OCI-LY3 (cell line): ENCODE measurements at regions not wholly inside any gene's neighbourhood (a gene's known extent, or its start where the extent isn't known, plus 50 kb on each side); places are given as distances from the start of the nearest gene placed in this dataset.

Experiments used
- H2AFZ ChIP-seq: fragments of 200-600, 300-600 bp; shearing (Covaris generic); 2 replicates; pipeline ENCODE4 v1.6.0; 2014; ENCODE audit warnings: antibody characterized with exemption, low read depth, low read length
- H3K27ac ChIP-seq: fragments of 200-600, 300-600 bp; sonication (generic); 2 replicates; pipeline ENCODE4 v1.5.1; 2014; ENCODE audit warnings: mild to moderate bottlenecking, low read length, moderate library complexity, mixed read lengths
- H3K27me3 ChIP-seq: fragments of 200-600, 300-600 bp; sonication (generic); 2 replicates; pipeline ENCODE4 v1.6.1; 2014; ENCODE audit warnings: low read depth, low read length, mixed read lengths
- H3K36me3 ChIP-seq: fragments of 200-600, 300-600 bp; sonication (generic); replicated peaks from 2 replicates; pipeline ENCODE3; 2014; ENCODE audit warnings: low read depth, low read length, mixed read lengths
- H3K4me1 ChIP-seq: fragments of 300-600, 200-600 bp; sonication (generic); 2 replicates; pipeline ENCODE4 v1.6.1; 2014; ENCODE audit warnings: low read length, mixed read lengths
- H3K4me2 ChIP-seq: fragments of 200-600, 300-600 bp; sonication (generic); 2 replicates; pipeline ENCODE4 v1.6.1; 2014; ENCODE audit warnings: low read length, mixed read lengths
- H3K4me3 ChIP-seq: fragments of 300-600, 200-600 bp; sonication (generic); 2 replicates; pipeline ENCODE4 v1.5.1; 2014; ENCODE audit warnings: antibody characterized with exemption, mild to moderate bottlenecking, low read length, moderate library complexity
- H3K79me2 ChIP-seq: fragments of 300-600, 200-600 bp; shearing (Covaris generic); 2 replicates; pipeline ENCODE4 v1.6.1; 2014; ENCODE audit warnings: mild to moderate bottlenecking, low read length, mixed read lengths
- H3K9ac ChIP-seq: fragments of 300-600, 200-600 bp; shearing (Covaris generic); 2 replicates; pipeline ENCODE4 v1.6.0; 2014; ENCODE audit warnings: mild to moderate bottlenecking, low read length, moderate library complexity
- H3K9me3 ChIP-seq: fragments of 200-600, 300-600 bp; shearing (Covaris generic); 2 replicates; pipeline ENCODE4 v1.6.1; 2014; ENCODE audit warnings: low read length, mixed read lengths; ENCODE audit not compliant: insufficient read depth
- H4K20me1 ChIP-seq: fragments of 200-600, 300-600 bp; sonication (generic); 2 replicates; pipeline ENCODE4 v1.6.1; 2016; ENCODE audit warnings: low read length, mixed read lengths; ENCODE audit not compliant: insufficient read depth
- EZH2phosphoT487 ChIP-seq: fragments of 200-600 bp; shearing (Covaris generic); IDR thresholded peaks from 2 replicates; pipeline ENCODE4 v1.6.1; 2018; ENCODE audit warnings: antibody characterized with exemption, mixed run types, low read depth
- TF ChIP-seq, protein P1 (sequence below): fragments of 200-600, 300-600 bp; sonication (generic); IDR thresholded peaks from 2 replicates; pipeline ENCODE4 v1.5.1; 2014; ENCODE audit warnings: antibody characterized with exemption, low read length, low read depth

DNA sequence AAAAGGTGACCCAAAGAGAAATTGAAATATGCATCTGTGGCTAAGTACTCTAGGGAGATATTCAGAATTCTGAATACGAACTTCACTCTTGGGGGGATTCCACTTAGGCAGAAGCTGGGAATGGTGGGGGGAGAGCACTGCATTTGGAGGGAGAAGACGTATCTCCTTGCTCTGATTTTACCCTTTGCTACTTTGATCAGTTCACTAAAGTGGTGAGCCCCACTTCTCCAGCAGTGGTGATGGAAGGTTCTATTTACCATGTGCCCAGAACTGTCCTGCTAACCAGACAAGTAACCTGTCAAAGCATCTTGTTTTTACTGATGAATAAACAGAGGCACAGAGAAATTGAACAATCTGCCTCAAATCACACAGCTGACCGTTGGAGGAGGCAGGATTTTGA is 483.4 kb downstream of the SIPA1L2 start:
- no peaks in the 10 kb centered on the region for H4K20me1 ChIP-seq
- no peak overlapping the region for H3K4me2 ChIP-seq
- no peak overlapping the region for H3K27ac ChIP-seq
- peaks cover 10% of the 10 kb centered on the region; the same call in 1 of the 2 replicates for H3K27me3 ChIP-seq
- no peak overlapping the region for H3K4me3 ChIP-seq
- H2AFZ ChIP-seq: no peak overlapping the region
- TF ChIP-seq EZH2phosphoT487: no peak
- TF ChIP-seq, protein P1, sequence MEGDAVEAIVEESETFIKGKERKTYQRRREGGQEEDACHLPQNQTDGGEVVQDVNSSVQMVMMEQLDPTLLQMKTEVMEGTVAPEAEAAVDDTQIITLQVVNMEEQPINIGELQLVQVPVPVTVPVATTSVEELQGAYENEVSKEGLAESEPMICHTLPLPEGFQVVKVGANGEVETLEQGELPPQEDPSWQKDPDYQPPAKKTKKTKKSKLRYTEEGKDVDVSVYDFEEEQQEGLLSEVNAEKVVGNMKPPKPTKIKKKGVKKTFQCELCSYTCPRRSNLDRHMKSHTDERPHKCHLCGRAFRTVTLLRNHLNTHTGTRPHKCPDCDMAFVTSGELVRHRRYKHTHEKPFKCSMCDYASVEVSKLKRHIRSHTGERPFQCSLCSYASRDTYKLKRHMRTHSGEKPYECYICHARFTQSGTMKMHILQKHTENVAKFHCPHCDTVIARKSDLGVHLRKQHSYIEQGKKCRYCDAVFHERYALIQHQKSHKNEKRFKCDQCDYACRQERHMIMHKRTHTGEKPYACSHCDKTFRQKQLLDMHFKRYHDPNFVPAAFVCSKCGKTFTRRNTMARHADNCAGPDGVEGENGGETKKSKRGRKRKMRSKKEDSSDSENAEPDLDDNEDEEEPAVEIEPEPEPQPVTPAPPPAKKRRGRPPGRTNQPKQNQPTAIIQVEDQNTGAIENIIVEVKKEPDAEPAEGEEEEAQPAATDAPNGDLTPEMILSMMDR: no peak
- H3K4me1 ChIP-seq: no peaks in the 10 kb centered on the region
- no peaks in the 10 kb centered on the region for H3K79me2 ChIP-seq
- H3K9me3 ChIP-seq: no peaks in the 10 kb centered on the region
- H3K36me3 ChIP-seq: no peaks in the 10 kb centered on the region
- no peak overlapping the region for H3K9ac ChIP-seq

DNA sequence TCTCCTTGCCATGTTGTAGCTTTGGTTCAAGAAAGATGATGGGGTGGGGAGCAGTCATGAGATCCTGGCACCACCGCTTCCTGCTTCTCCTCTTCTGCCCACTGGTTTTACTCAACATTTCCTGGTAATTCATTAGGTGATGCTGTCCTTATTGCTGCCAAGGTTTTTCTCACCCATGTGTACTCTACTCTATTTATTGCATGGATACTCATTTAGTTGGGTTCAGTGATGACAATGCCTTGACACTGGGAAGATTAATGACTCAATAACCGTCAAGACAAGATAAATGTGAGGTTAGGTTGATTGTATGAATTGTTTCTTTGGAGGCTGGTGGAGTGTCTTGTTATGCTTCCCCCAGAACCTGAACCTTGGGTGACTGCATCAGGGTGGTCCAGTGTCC is 484.2 kb downstream of the SIPA1L2 start:
- Histone ChIP-seq H3K79me2 (no peaks in the 10 kb centered on the region), H3K27me3 (peaks cover 10% of the 10 kb centered on the region; the same call in 1 of the 2 replicates), H3K9me3 (no peaks in the 10 kb centered on the region; the same call in 1 of the 2 replicates), H3K4me1 (no peaks in the 10 kb centered on the region), H4K20me1 (no peaks in the 10 kb centered on the region), H3K36me3 (no peaks in the 10 kb centered on the region), H3K9ac (no peak overlapping the region), H3K4me3 (no peak overlapping the region), H3K27ac (no peak overlapping the region), H3K4me2 (no peak overlapping the region), H2AFZ (no peak overlapping the region)
- TF ChIP-seq EZH2phosphoT487: no peak
- TF ChIP-seq, protein P1: no peak

DNA sequence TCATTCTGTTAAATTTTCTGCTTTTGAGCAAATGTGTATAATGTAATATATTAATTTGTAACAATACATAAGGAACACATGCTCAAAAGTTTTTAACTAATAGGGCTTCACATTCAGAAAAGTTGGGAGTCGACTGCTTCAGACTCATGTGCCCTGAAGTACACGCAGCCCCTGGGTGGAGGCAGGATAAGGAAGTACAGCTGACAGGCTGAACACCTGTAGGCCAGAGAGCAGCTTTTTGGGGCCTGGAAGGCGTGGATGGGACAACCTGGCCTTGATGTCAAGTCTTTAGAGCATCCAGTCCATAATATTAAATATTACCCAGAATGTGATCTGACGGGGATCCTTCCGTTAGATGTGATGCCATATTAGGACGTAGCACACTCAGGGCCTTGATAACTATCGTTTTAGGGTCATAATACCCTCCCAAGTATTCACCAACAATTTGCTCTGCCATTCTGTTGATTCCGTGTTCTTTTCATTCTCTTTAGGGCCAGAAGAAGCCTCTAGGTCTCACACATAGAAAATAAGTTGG is 485.2 kb downstream of the SIPA1L2 start:
- Histone ChIP-seq H3K4me2 (no peak overlapping the region), H3K27me3 (peaks cover 10% of the 10 kb centered on the region; the same call in 1 of the 2 replicates), H3K36me3 (no peaks in the 10 kb centered on the region), H3K27ac (no peak overlapping the region), H3K79me2 (no peaks in the 10 kb centered on the region), H3K9ac (no peak overlapping the region), H3K4me1 (no peaks in the 10 kb centered on the region), H3K9me3 (peaks cover 6% of the 10 kb centered on the region; the same call in 1 of the 2 replicates), H3K4me3 (no peak overlapping the region), H2AFZ (no peak overlapping the region), H4K20me1 (no peaks in the 10 kb centered on the region)
- TF ChIP-seq, protein P1: no peak
- no peak for TF ChIP-seq EZH2phosphoT487

DNA sequence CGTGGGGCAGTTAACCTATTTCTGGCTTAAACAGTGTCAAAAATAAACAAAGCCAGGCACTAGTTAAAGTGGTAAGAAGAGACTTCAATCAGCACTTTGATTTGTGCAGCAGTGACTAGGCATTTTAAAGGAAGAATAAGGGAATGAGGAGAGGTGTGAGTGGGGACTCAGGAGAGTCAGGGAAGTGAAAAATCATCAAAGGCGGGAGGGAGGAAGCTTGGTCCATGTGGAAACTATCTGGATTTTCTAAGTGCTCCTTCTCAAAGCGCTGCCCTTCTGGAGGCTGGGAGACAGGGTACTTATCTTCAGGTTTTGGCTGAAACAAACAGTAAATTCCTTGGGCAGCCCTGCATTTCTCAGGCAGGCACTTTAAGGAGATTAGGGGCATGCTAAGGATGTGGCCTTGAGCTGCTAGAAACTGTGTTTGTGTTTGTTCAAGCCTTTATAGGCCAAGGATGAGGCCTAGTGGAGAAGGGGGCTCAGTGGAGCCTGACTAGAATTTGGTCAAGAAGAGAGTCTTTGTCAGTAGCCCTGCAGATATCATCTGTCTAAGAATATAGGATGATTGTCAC is 486.5 kb downstream of the SIPA1L2 start:
- Histone ChIP-seq H3K79me2 (no peaks in the 10 kb centered on the region), H3K9me3 (peaks cover 6% of the 10 kb centered on the region; the same call in 1 of the 2 replicates), H3K4me3 (no peak overlapping the region), H3K36me3 (no peaks in the 10 kb centered on the region), H3K4me1 (no peaks in the 10 kb centered on the region), H3K4me2 (no peak overlapping the region), H3K27me3 (0 out of 2 replicates have a peak, but pooled peaks cover 6% of the 10 kb centered on the region), H4K20me1 (no peaks in the 10 kb centered on the region), H2AFZ (no peak overlapping the region), H3K27ac (no peak overlapping the region), H3K9ac (no peak overlapping the region)
- no peak for TF ChIP-seq EZH2phosphoT487
